LNCAP (cell line): ENCODE measurements at regions not wholly inside any gene's neighbourhood (a gene's known extent, or its start where the extent isn't known, plus 50 kb on each side); places are given as distances from the start of the nearest gene placed in this dataset.
A peak's percentile ranks its signal among the peaks of the same experiment; 100 is the strongest.

Experiments
- TF ChIP-seq, protein P1 (sequence below): fragments of 450-650 bp; IDR thresholded peaks from 2 replicates; pipeline ENCODE4 v1.5.1; 2017; ENCODE audit warnings: mild to moderate bottlenecking

DNA sequence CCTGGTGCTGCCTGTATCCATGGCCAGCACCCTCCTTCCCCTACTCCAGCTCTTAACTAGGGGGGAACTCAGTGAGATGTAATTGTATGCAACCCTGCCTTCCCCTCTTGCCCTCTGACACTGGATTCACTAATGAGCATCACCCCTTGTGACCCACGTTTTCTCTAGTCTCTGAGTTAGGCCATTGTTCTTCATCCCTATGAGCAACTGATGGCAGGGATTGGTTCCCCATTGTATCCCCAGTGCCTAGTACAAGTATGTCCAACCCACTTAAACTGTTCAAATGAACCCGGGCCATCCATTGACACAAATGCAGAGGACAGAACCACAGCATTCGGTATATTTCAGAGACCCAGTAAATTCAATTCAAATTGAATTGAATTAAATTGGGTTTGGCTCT, 77.6 kb upstream of the ASTN2 start:
- TF ChIP-seq, protein P1, sequence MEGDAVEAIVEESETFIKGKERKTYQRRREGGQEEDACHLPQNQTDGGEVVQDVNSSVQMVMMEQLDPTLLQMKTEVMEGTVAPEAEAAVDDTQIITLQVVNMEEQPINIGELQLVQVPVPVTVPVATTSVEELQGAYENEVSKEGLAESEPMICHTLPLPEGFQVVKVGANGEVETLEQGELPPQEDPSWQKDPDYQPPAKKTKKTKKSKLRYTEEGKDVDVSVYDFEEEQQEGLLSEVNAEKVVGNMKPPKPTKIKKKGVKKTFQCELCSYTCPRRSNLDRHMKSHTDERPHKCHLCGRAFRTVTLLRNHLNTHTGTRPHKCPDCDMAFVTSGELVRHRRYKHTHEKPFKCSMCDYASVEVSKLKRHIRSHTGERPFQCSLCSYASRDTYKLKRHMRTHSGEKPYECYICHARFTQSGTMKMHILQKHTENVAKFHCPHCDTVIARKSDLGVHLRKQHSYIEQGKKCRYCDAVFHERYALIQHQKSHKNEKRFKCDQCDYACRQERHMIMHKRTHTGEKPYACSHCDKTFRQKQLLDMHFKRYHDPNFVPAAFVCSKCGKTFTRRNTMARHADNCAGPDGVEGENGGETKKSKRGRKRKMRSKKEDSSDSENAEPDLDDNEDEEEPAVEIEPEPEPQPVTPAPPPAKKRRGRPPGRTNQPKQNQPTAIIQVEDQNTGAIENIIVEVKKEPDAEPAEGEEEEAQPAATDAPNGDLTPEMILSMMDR, result no peak

- TF ChIP-seq, protein P1, result no peak
Observed at GRCh38 chr9:117491491-117491890, 76.6 kb upstream of the ASTN2 start.

- TF ChIP-seq, protein P1, result no peak
Observed at GRCh38 chr9:117490199-117490598, 75.3 kb upstream of the ASTN2 start.

DNA sequence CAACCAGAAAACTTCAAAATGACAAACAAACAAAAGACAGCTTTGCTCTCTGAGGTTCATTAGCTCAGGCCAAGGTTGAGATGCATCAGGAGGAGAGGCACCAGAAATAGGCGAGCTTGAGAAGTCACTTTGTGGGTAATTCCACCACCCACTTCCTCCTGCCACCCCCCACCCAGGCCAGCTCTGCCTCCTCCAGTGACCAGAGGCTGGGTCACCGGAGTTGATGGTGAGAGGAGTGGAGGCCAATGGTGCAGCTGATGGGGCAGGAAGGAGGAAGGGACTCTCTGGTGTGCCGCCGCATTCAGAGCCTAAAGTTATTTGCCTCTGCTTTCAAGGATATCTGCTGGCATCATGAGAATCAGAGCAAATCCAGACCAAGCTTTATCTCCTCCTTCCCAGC, 73.8 kb upstream of the ASTN2 start:
- TF ChIP-seq, protein P1, result no peak

- TF ChIP-seq, protein P1, result peak; percentile 90
Observed at GRCh38 chr9:117487555-117488175, 72.8 kb upstream of the ASTN2 start.

DNA sequence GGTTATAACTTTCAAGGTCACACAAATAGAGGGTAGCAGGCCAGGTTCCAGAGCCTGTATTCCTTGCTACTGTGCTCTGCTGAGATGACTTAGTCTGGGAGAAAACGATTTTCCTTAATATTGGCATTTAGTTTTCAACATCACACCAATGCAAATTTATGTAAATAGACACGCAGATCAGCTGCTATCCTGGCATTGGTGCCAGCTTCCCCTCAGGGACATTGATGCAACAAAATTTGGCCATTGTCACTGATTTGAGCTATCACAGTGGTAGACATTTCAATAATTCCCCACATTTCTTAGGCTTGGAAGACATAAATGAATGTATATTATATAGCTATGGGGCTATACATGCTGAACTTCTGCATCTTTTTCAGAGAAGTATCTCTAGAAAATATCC, 71.6 kb upstream of the ASTN2 start:
- TF ChIP-seq, protein P1, result no peak

GRCh38 chr9:117485176-117485575, 70.3 kb upstream of the ASTN2 start:
- TF ChIP-seq, protein P1, result no peak

- TF ChIP-seq, protein P1, result no peak
Observed at GRCh38 chr9:117480729-117481128, 65.9 kb upstream of the ASTN2 start.
